GM06990 (cell line): ENCODE measurements at regions not wholly inside any gene's neighbourhood (a gene's known extent, or its start where the extent isn't known, plus 50 kb on each side); places are given as distances from the start of the nearest gene placed in this dataset.

Experiments
- DNase-seq: peaks from one replicate; pipeline ENCODE4 v3.0.0-alpha.2; 2011; ENCODE audit not compliant: insufficient read length; ENCODE audit errors: extremely low read depth
- H3K27me3 ChIP-seq: replicated peaks from 2 replicates; pipeline ENCODE4 v1.6.0; 2011; ENCODE audit warnings: low read length; ENCODE audit not compliant: control insufficient read depth, insufficient read depth
- H3K36me3 ChIP-seq: 2 replicates; pipeline ENCODE4 v1.5.1; 2011; ENCODE audit warnings: low read length; ENCODE audit not compliant: control insufficient read depth, insufficient read depth
- H3K4me3 ChIP-seq: replicated peaks from 2 replicates; pipeline ENCODE4 v1.5.1; 2011; ENCODE audit warnings: low read depth, mild to moderate bottlenecking, control low read depth, low read length
- TF ChIP-seq, protein P1 (sequence below): IDR thresholded peaks from 2 replicates; pipeline ENCODE4 v1.5.1; 2011; ENCODE audit warnings: low read length, control low read depth, mild to moderate bottlenecking, inconsistent platforms; ENCODE audit not compliant: insufficient read depth, poor library complexity, severe bottlenecking

- Histone ChIP-seq H3K4me3 (no peak overlapping the region), H3K27me3 (no peaks in the 10 kb centered on the region), H3K36me3 (no peaks in the 10 kb centered on the region)
- TF ChIP-seq, protein P1, sequence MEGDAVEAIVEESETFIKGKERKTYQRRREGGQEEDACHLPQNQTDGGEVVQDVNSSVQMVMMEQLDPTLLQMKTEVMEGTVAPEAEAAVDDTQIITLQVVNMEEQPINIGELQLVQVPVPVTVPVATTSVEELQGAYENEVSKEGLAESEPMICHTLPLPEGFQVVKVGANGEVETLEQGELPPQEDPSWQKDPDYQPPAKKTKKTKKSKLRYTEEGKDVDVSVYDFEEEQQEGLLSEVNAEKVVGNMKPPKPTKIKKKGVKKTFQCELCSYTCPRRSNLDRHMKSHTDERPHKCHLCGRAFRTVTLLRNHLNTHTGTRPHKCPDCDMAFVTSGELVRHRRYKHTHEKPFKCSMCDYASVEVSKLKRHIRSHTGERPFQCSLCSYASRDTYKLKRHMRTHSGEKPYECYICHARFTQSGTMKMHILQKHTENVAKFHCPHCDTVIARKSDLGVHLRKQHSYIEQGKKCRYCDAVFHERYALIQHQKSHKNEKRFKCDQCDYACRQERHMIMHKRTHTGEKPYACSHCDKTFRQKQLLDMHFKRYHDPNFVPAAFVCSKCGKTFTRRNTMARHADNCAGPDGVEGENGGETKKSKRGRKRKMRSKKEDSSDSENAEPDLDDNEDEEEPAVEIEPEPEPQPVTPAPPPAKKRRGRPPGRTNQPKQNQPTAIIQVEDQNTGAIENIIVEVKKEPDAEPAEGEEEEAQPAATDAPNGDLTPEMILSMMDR = no peak
- no peak for DNase-seq
Observed at GRCh38 chrX:121114691-121115090, 67.3 kb downstream of the GLUD2 start.

DNA sequence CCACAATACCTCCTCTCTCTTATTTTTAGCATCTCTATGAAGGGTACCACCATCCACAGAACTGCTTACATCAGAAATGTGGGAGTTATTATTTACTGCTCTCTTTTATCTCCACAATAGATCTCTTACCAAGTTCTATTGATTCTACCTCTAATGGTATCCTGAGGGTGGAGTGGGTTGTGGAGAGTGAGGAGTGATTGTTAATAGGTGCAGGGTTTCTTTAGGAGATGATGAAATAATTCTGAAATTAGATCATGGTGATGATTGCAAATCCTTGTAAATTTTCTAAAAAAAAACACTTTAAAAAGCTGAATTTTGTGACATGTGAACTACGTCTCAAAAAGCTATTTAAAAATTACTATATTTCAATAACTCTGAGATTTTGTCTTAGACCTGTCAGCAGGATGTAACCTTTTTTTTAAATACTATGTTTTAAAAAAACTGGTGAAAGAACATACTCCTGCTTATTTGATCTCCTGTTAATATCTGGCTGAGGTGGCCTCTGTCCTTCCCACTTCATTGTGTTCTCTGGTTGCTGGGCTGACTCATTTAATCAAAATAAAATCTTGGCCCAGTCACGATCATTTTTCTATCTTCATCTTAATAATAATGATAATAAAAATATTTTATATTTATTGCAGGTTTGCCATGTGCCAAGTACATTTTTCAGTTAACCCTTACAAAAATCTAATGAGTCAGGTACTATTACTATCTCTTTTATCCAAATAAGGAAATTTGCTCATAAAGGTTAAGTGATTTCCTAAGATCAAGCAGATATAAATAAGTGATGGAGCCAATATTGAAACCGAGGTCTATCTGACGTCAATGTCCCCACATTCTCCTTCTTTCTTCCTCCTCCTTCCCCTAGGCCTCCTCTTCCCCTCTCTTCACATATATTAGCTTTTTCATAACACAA is 73.5 kb downstream of the GLUD2 start:
- no peak for DNase-seq
- Histone ChIP-seq H3K27me3 (no peaks in the 10 kb centered on the region), H3K36me3 (no peaks in the 10 kb centered on the region), H3K4me3 (no peak overlapping the region)
- TF ChIP-seq, protein P1 = no peak

GRCh38 chrX:121122332-121122731 is 74.9 kb downstream of the GLUD2 start:
- TF ChIP-seq, protein P1 = no peak
- DNase-seq = peak; percentile 4
- H3K4me3 ChIP-seq = no peak overlapping the region

DNA sequence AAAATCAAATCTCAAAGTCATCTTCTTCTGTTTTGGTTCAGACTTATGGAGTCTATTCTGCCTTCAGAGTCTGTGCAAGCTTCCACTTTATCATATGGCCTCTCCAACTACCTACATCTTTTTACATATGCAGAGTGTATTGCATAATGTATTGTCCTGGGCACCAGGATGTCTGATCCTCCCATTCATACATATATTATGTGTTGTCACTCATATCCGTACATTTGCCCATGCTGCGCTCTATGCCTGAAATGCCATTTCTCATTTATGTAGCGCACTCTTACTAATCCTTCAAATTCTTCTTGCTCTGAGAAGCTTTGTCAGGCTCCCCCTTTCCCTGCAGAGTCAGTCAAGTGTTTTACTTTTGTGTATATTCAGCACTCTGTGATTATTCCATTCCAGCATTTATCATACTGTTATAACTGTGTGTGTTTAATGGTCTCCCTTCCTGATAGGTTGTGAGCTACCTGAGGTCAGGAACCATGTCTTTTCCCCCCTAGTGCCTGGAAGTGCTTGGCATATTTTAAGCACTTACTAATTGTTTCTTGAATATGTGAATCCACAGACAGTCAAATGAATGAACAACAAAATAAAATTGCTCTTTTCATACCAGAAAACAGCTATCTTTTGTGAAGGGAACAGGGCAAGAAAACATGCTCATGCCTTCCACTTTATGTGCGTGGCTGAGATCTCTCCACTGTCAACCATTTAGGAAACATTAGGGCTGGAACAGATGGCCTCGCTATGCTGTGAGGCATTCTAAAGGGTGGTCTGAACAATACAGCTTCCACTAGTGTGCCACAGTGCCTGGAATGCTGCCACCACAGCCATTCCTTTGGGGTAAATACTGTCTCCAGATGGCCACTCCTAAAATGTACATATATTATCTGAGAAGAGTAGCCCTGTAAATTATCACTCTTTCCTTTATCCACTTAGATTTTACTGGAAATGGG is 81.8 kb downstream of the GLUD2 start:
- TF ChIP-seq, protein P1 = no peak
- Histone ChIP-seq H3K36me3 (no peaks in the 10 kb centered on the region), H3K27me3 (no peaks in the 10 kb centered on the region), H3K4me3 (no peak overlapping the region)
- DNase-seq = no peak

More at GRCh38 chrX:121122332-121122731, 74.9 kb downstream of the GLUD2 start:
- Histone ChIP-seq H3K36me3 (no peaks in the 10 kb centered on the region), H3K27me3 (no peaks in the 10 kb centered on the region)

GRCh38 chrX:121132675-121133074 is 85.3 kb downstream of the GLUD2 start:
- no peaks in the 10 kb centered on the region for H3K27me3 ChIP-seq
- no peak overlapping the region for H3K4me3 ChIP-seq
- no peaks in the 10 kb centered on the region for H3K36me3 ChIP-seq
- TF ChIP-seq, protein P1 = no peak
- no peak for DNase-seq
